ENCODE measurements at regions not wholly inside any gene's neighbourhood (a gene's known extent, or its start where the extent isn't known, plus 50 kb on each side); places are given as distances from the start of the nearest gene placed in this dataset.

- no peak overlapping the region for H3K4me3 ChIP-seq (ENCODE audit: low read depth, low read length)
These were observed 569.9 kb upstream of the MGAT4C start for GRCh38 chr12:86826051-86826450.

- no peak overlapping the region for H3K4me3 ChIP-seq (ENCODE audit: low read depth, low read length)
These were observed 545.2 kb upstream of the MGAT4C start for GRCh38 chr12:86801439-86801838.

- H3K4me3 ChIP-seq (ENCODE audit: low read depth, low read length) = no peak overlapping the region
These were observed 543.4 kb upstream of the MGAT4C start for GRCh38 chr12:86799616-86800015.

- H3K4me3 ChIP-seq (ENCODE audit: low read depth, low read length) = no peak overlapping the region
These were observed 540.4 kb upstream of the MGAT4C start for GRCh38 chr12:86796550-86796949.

- no peak overlapping the region for H3K4me3 ChIP-seq (ENCODE audit: low read depth, low read length)
These were observed 532.5 kb upstream of the MGAT4C start for GRCh38 chr12:86788661-86789060.

- no peak overlapping the region for H3K4me3 ChIP-seq (ENCODE audit: low read depth, low read length)
These were observed 531.2 kb upstream of the MGAT4C start for GRCh38 chr12:86787419-86787818.

- H3K4me3 ChIP-seq (ENCODE audit: low read depth, low read length) = no peak overlapping the region
These were observed 521.1 kb upstream of the MGAT4C start for GRCh38 chr12:86777325-86777724.

- H3K4me3 ChIP-seq (ENCODE audit: low read depth, low read length) = no peak overlapping the region
These were observed 518.7 kb upstream of the MGAT4C start for GRCh38 chr12:86774841-86775388.

- H3K4me3 ChIP-seq (ENCODE audit: low read depth, low read length) = no peak overlapping the region
These were observed 516.5 kb upstream of the MGAT4C start for GRCh38 chr12:86772696-86773095.

GRCh38 chr12:86770871-86771270, 514.7 kb upstream of the MGAT4C start:
- H3K4me3 ChIP-seq (ENCODE audit: low read depth, low read length) = no peak overlapping the region

GRCh38 chr12:86748894-86749293, 492.7 kb upstream of the MGAT4C start:
- H3K4me3 ChIP-seq (ENCODE audit: low read depth, low read length) = no peak overlapping the region

- no peak overlapping the region for H3K4me3 ChIP-seq (ENCODE audit: low read depth, low read length)
These were observed 488.5 kb upstream of the MGAT4C start for GRCh38 chr12:86744547-86745212.

- H3K4me3 ChIP-seq (ENCODE audit: low read depth, low read length) = no peak overlapping the region
These were observed 487.8 kb upstream of the MGAT4C start for GRCh38 chr12:86743875-86744536.

GRCh38 chr12:86741531-86741930, 485.3 kb upstream of the MGAT4C start:
- H3K4me3 ChIP-seq (ENCODE audit: low read depth, low read length) = no peak overlapping the region

GRCh38 chr12:86735851-86736250, 479.7 kb upstream of the MGAT4C start:
- H3K4me3 ChIP-seq (ENCODE audit: low read depth, low read length) = no peak overlapping the region

GRCh38 chr12:86735072-86735471, 478.9 kb upstream of the MGAT4C start:
- H3K4me3 ChIP-seq (ENCODE audit: low read depth, low read length) = no peak overlapping the region

GRCh38 chr12:86730233-86730632, 474.0 kb upstream of the MGAT4C start:
- no peak overlapping the region for H3K4me3 ChIP-seq (ENCODE audit: low read depth, low read length)

- H3K4me3 ChIP-seq (ENCODE audit: low read depth, low read length) = no peak overlapping the region
These were observed 473.5 kb upstream of the MGAT4C start for GRCh38 chr12:86729739-86730138.

GRCh38 chr12:86727160-86727559, 471.0 kb upstream of the MGAT4C start:
- no peak overlapping the region for H3K4me3 ChIP-seq (ENCODE audit: low read depth, low read length)

- H3K4me3 ChIP-seq (ENCODE audit: low read depth, low read length) = no peak overlapping the region
These were observed 468.5 kb upstream of the MGAT4C start for GRCh38 chr12:86724716-86725115.

- H3K4me3 ChIP-seq (ENCODE audit: low read depth, low read length) = no peak overlapping the region
These were observed 467.1 kb upstream of the MGAT4C start for GRCh38 chr12:86723326-86723725.

GRCh38 chr12:86721713-86722397, 465.7 kb upstream of the MGAT4C start:
- no peak overlapping the region for H3K4me3 ChIP-seq (ENCODE audit: low read depth, low read length)

Data from iPS-11a (cell line).